GM12875 (cell line): ENCODE measurements at regions not wholly inside any gene's neighbourhood (a gene's known extent, or its start where the extent isn't known, plus 50 kb on each side); places are given as distances from the start of the nearest gene placed in this dataset.

ENCODE experiments used
- H3K4me3 ChIP-seq: one replicate; pipeline ENCODE4 v1.5.1; 2011; ENCODE audit warnings: low read depth, low read length, control low read depth
- TF ChIP-seq, protein P1 (sequence below): IDR thresholded peaks from 2 replicates; pipeline ENCODE4 v1.5.1; 2011; ENCODE audit warnings: low read depth, mild to moderate bottlenecking, control low read depth, inconsistent platforms, low read length, moderate library complexity, borderline replicate concordance; ENCODE audit not compliant: insufficient read depth

DNA sequence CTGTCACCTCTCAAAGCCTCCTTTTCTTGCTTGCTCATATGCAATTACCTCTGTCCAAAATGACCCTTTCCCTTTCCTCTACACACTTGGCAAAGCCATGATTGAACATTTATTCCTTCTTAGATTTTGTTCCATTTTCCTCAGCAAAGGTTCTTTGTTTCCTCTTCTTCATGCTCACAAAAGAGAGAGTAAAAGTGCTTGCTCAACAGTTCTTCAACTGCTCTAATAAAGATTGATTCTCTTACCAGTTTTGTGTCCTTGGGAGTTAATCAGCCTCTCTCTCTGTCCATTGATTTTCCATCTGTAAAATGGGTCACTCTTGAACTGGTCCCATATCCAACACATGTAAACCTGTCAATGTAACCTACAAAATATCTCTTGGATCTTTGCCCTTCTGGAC is 186.4 kb downstream of the WNT5A start:
- no peak overlapping the region for H3K4me3 ChIP-seq
- TF ChIP-seq, protein P1, sequence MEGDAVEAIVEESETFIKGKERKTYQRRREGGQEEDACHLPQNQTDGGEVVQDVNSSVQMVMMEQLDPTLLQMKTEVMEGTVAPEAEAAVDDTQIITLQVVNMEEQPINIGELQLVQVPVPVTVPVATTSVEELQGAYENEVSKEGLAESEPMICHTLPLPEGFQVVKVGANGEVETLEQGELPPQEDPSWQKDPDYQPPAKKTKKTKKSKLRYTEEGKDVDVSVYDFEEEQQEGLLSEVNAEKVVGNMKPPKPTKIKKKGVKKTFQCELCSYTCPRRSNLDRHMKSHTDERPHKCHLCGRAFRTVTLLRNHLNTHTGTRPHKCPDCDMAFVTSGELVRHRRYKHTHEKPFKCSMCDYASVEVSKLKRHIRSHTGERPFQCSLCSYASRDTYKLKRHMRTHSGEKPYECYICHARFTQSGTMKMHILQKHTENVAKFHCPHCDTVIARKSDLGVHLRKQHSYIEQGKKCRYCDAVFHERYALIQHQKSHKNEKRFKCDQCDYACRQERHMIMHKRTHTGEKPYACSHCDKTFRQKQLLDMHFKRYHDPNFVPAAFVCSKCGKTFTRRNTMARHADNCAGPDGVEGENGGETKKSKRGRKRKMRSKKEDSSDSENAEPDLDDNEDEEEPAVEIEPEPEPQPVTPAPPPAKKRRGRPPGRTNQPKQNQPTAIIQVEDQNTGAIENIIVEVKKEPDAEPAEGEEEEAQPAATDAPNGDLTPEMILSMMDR, result no peak

DNA sequence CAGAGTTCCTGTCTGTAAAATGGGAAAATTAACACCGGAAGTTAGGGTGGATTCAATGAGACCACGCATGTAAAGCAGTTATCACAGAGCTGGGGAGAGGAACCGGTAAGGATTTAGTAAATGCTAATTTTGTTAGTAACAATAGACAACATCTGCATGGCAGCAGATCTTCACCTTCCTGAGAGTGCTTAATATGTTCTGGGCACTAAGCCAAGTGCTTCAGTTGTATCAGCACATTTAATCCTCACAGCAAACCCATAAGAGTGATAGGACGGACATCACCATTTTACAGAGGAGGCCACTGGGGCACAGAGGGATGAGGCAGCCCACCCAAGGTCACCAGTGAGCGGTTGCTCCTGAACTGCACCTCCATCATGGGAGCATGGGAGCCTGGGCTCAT is 189.4 kb downstream of the WNT5A start:
- TF ChIP-seq, protein P1, result no peak

DNA sequence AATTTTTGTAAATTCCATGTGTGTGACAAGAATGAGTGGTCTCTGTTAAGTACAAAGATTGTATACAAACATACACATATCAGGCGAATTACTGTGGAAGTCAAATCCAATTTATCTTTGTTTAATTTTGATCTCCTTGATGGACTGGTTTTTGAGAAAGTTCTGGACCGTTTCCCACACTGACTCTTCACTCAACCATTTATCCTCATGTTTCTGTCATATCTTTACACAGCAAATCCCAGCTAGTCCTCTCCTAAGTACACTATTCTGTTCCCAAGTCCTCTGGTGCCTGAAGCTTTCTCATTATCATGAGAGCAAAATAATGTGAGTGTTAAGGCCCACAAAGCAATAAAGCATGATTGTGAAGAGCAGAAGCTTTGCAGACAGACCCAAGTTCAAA is 189.9 kb downstream of the WNT5A start:
- TF ChIP-seq, protein P1, result no peak

More for the DNA sequence above, 189.4 kb downstream of the WNT5A start:
- H3K4me3 ChIP-seq, result no peak overlapping the region

DNA sequence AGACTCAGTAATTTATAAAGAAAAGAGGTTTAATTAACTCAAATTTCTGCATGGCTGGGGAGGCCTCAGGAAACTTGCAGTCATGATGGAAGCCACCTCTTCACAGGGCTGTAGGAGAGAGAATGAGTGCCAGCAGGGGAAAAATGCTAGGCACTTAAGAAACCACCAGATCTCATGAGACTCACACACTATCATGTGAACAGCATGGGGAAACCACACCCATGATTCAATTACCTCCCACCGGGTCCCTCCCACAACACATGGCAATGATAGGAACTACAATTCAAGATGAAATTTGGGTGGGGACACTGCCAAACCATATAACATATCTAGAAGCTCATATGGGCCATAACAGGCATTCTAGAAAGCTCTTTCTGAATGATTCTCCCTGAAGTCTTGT is 190.3 kb downstream of the WNT5A start:
- no peak overlapping the region for H3K4me3 ChIP-seq
- TF ChIP-seq, protein P1, result no peak

More for the DNA sequence above, 189.9 kb downstream of the WNT5A start:
- H3K4me3 ChIP-seq, result no peak overlapping the region

DNA sequence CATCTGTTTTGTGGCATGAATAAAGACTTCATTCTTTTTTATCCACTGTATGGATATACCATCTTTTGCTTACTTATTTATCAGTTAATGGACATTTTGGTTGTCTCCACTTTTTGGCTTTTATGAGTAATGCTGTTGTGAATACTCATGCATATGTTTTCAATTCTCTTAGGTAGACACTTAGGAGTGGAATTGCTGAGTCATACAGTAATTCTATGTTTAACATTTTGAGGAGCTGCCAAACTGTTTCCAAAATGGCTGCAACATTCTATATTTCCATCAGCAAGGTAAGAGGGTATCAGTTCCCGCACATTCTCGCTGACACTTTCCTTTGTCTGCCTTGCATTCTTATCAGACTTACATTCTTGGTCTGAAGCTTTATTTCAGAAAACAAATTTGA is 191.1 kb downstream of the WNT5A start:
- TF ChIP-seq, protein P1, result no peak
- no peak overlapping the region for H3K4me3 ChIP-seq

DNA sequence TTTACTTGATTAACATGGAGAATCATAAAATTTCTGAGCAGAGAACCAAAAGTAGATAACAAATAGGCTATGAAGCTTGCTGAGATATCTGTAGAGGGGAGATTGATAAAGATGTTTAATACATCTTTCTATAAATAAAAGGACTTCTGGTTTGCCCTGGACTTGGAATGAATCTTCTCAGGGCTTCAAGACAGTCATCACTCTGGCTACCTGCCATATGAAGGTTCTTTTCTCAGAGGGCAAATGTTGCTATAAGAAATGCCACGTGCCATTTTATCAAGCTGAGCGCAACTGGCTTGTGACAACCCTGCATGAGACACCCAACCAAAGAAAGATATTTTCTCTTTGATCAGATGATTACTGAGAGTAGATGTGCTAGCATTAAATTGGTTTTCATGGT is 192.5 kb downstream of the WNT5A start:
- TF ChIP-seq, protein P1, result no peak
- H3K4me3 ChIP-seq, result no peak overlapping the region

DNA sequence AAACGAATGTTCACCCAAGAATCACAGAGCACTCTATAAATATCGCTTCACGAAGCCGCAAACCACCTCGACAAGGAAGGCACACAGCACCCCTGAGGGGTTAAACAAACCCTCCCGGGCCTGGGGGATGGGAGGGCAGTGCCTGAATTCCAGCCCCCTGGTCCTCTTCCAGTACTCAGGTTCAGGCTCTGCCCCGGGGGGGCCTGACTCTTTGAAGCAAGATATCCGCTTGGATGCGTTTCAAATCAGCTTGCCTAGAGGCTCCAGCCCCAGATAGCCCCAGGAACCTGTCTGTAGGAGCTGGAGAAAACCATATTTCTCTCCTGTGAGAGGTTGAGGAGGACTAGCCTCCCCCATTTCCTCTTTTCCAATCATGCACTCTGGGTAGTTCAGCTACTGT is 194.7 kb downstream of the WNT5A start:
- TF ChIP-seq, protein P1, result no peak
- no peak overlapping the region for H3K4me3 ChIP-seq
